Kidney (tissue), 13 donors: ENCODE measurements at regions not wholly inside any gene's neighbourhood (a gene's known extent, or its start where the extent isn't known, plus 50 kb on each side); places are given as distances from the start of the nearest gene placed in this dataset.
A peak's percentile ranks its signal among the peaks of the same experiment; 100 is the strongest.

Experiments used
- DNase-seq, 5 donors: peaks; one replicate each; pipeline ENCODE4 v3.0.0-alpha.2; 2013 to 2020
- FAIRE-seq: peaks from 2 replicates; lab custom pipeline; 2012; peaks lifted over from hg19 to GRCh38; lab: Jason Lieb, UNC
- H3K27ac ChIP-seq, 2 donors: one replicate each; pipeline ENCODE4 v1.7.0; 2013; ENCODE audit warnings: low read depth in 2 of 2, low read length in 2 of 2, inconsistent platforms in 1 of 2
- H3K27me3 ChIP-seq: one replicate; pipeline ENCODE4 v1.7.1; 2013; ENCODE audit warnings: low read length, inconsistent platforms; ENCODE audit not compliant: control insufficient read depth, insufficient read depth
- H3K36me3 ChIP-seq, 3 donors: one replicate each; pipeline versions ENCODE4 v1.7.0 to v1.7.1; 2013; ENCODE audit warnings: low read length in 3 of 3, control low read depth in 1 of 3, inconsistent platforms in 1 of 3; ENCODE audit not compliant: insufficient read depth in 3 of 3, control insufficient read depth in 2 of 3
- H3K4me1 ChIP-seq, 3 donors: one replicate each; pipeline versions ENCODE4 v1.7.0 to v1.7.1; 2013; ENCODE audit warnings: low read length in 3 of 3, inconsistent platforms in 1 of 3, low read depth in 1 of 3; ENCODE audit not compliant: control insufficient read depth in 2 of 3, insufficient read depth in 2 of 3
- H3K4me3 ChIP-seq, 3 donors: one replicate each; pipeline versions ENCODE4 v1.7.0 to v1.8.1; 2013; ENCODE audit warnings: low read length in 3 of 3, control low read depth in 1 of 3, inconsistent platforms in 1 of 3
- H3K9ac ChIP-seq, 3 donors: one replicate each; pipeline versions ENCODE4 v1.7.0 to v1.7.1; 2013; ENCODE audit warnings: low read length in 3 of 3, control low read depth in 1 of 3, inconsistent platforms in 1 of 3
- H3K9me3 ChIP-seq, 3 donors: one replicate each; pipeline versions ENCODE4 v1.7.0 to v1.7.1; 2013; ENCODE audit warnings: low read length in 3 of 3, control low read depth in 1 of 3, inconsistent platforms in 1 of 3; ENCODE audit not compliant: control insufficient read depth in 2 of 3, insufficient read depth in 1 of 3
- intact Hi-C: fragments of 100-400 bp; cut with DNase I; formaldehyde crosslinking; loops from one replicate; pipeline ENCODE4 v1.11.1; 2022
- TF ChIP-seq, protein P1 (sequence below): IDR thresholded peaks from 3 replicates; pipeline ENCODE4 v1.5.1; 2012; ENCODE audit warnings: mild to moderate bottlenecking, moderate library complexity, borderline replicate concordance; ENCODE audit not compliant: insufficient read depth; ENCODE audit errors: extremely low read depth
- donor health status: control.
- donor health status: control.
- donor health status: control.
- donor health status: control.
- donor health status: control.
- donor health status: DM: yes; HTN: yes; CAD: no.
- donor health status: Normal renal cell carcinoma (clear cell type).

DNA sequence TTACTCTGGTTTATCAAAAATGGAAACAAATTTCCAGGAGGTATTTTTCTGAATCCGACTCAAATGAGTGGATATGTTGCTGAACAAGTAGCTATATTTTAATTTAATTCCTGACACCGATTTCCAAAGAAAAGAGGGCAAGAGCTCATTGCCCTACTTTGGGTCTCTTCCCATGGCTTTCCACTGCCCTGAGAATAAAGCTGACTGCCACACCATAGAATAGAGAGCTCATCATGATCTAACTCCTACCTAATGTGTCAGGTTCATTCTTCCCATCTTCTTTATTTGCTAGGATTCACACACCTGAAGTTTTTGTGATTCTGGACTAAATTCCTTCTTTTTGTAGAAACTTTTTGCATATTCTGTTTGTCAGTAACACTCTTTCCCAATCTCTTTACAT, 792.1 kb downstream of the DTWD2 start:
- H3K9me3 ChIP-seq = no peaks in the 10 kb centered on the region
- intact Hi-C loops = no loop called here
- DNase-seq (no peak), FAIRE-seq (no peak)
- no peaks in the 10 kb centered on the region for H3K27me3 ChIP-seq
- no peak overlapping the region for H3K4me3 ChIP-seq
- TF ChIP-seq, protein P1, sequence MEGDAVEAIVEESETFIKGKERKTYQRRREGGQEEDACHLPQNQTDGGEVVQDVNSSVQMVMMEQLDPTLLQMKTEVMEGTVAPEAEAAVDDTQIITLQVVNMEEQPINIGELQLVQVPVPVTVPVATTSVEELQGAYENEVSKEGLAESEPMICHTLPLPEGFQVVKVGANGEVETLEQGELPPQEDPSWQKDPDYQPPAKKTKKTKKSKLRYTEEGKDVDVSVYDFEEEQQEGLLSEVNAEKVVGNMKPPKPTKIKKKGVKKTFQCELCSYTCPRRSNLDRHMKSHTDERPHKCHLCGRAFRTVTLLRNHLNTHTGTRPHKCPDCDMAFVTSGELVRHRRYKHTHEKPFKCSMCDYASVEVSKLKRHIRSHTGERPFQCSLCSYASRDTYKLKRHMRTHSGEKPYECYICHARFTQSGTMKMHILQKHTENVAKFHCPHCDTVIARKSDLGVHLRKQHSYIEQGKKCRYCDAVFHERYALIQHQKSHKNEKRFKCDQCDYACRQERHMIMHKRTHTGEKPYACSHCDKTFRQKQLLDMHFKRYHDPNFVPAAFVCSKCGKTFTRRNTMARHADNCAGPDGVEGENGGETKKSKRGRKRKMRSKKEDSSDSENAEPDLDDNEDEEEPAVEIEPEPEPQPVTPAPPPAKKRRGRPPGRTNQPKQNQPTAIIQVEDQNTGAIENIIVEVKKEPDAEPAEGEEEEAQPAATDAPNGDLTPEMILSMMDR = no peak
- H3K9ac ChIP-seq = no peak overlapping the region
- no peak overlapping the region for H3K27ac ChIP-seq
- H3K4me1 ChIP-seq = no peaks in the 10 kb centered on the region
- H3K36me3 ChIP-seq = no peaks in the 10 kb centered on the region

DNA sequence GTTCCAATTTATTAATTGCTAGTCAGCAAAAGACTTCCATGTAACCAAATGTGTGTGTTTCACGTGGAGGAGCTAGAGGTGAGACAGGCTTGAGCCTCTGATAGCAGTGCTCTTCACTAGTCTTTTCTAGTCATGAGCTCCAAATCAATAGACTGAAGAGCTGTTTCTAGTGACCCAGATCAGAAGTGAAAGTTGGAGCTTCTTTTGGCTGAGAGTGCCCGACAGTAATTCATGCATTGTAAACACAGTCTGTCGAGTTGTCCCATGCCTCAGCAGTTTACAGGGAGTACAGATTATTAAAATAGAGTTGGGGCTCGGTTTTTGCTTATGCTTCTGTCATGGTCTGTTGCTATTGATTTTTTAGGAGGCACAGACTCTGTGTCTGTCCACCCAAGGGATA, 793.1 kb downstream of the DTWD2 start:
- DNase-seq (peak in 2 of 5 donors; percentile 45 to 48), FAIRE-seq (no peak)
- TF ChIP-seq, protein P1 = no peak
- Histone ChIP-seq H3K36me3 (no peaks in the 10 kb centered on the region), H3K27me3 (no peaks in the 10 kb centered on the region), H3K9ac (no peak overlapping the region), H3K9me3 (no peaks in the 10 kb centered on the region), H3K27ac (no peak overlapping the region), H3K4me3 (no peak overlapping the region), H3K4me1 (no peaks in the 10 kb centered on the region)
- intact Hi-C loops = no loop called here

DNA sequence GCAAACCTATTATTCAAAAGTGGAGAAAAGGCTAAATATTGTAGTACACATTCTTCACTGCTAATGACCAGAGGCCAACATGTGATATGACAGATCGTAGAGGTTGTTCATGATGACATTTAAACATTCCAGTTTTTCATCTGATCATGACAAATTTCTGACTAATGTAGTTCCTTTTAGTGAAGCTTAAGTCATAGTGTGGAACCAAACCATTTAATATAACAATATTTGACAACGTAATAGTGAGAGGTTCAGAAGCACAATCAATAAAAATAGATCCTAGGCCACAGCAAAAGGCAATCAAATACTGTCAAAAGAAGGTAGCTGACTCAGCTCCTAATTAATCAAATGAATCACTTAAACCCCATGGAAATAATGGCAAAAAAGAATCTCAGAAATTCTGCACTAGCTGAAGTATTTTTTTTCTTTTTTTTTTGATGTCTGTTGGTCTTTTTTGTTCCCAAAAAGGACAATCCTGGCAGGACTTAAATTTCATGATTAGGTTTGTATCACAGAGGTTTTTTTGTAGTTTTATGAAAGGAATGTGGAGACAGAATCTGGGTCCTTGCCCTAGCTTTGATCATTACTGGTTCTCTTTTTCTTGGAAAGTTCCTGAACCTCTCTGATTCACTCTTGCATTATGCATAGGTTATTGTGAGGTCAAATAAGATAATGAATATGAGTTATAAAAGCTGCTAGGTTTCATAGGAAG, 795.0 kb downstream of the DTWD2 start:
- no peaks in the 10 kb centered on the region for H3K4me1 ChIP-seq
- H3K36me3 ChIP-seq = no peaks in the 10 kb centered on the region
- no peak for DNase-seq
- no peak for FAIRE-seq
- no peak overlapping the region for H3K9ac ChIP-seq
- intact Hi-C loops = no loop called here
- H3K9me3 ChIP-seq = no peaks in the 10 kb centered on the region
- no peaks in the 10 kb centered on the region for H3K27me3 ChIP-seq
- H3K4me3 ChIP-seq = no peak overlapping the region
- no peak overlapping the region for H3K27ac ChIP-seq
- TF ChIP-seq, protein P1 = no peak

DNA sequence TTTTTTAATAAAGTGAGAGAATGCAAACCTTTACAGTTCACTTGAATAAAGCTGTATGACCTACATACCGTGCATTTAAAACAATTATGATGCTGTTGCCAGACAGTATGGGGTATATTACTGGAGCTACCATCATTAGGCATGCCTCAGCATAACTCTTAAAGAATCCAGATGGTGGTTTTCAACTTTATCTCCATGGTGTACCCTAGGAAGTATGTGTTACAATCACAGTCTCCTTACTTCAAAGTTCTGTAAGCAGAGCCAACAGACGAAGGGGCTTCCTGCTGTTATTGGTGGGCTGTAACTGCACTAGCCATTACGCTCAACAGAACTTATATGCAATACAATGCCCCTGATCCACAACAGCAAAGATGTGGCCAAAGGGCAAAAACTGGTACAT, 803.3 kb downstream of the DTWD2 start:
- no peaks in the 10 kb centered on the region for H3K4me1 ChIP-seq
- H3K27me3 ChIP-seq = no peaks in the 10 kb centered on the region
- DNase-seq = peak in 2 of 5 donors; percentile 22 to 35
- no peak overlapping the region for H3K27ac ChIP-seq
- FAIRE-seq = no peak
- no peaks in the 10 kb centered on the region for H3K9me3 ChIP-seq
- no peak overlapping the region for H3K9ac ChIP-seq
- TF ChIP-seq, protein P1 = no peak
- H3K36me3 ChIP-seq = no peaks in the 10 kb centered on the region
- no peak overlapping the region for H3K4me3 ChIP-seq
- intact Hi-C loops = no loop called here
